Testis (tissue), 2 donors: ENCODE measurements at regions not wholly inside any gene's neighbourhood (a gene's known extent, or its start where the extent isn't known, plus 50 kb on each side); places are given as distances from the start of the nearest gene placed in this dataset.
A peak's percentile ranks its signal among the peaks of the same experiment; 100 is the strongest.

ENCODE experiments used
- DNase-seq: peaks from one replicate; pipeline ENCODE4 v3.0.0-alpha.2; 2019
- H3K27ac ChIP-seq, 2 donors: fragments of 200-600 bp; sonication (generic); one replicate each; pipeline ENCODE4 v1.5.1; 2019
- H3K27me3 ChIP-seq: fragments of 200-600 bp; sonication (generic); one replicate; pipeline ENCODE4 v1.5.1; 2019
- H3K36me3 ChIP-seq: fragments of 200-600 bp; sonication (generic); one replicate; pipeline ENCODE4 v1.5.1; 2017; ENCODE audit warnings: low read depth; ENCODE audit errors: missing control alignments
- H3K4me1 ChIP-seq: fragments of 200-600 bp; sonication (generic); one replicate; pipeline ENCODE4 v1.5.1; 2019
- H3K4me3 ChIP-seq, 2 donors: fragments of 200-600 bp; sonication (generic); one replicate each; pipeline ENCODE4 v1.5.1; 2017 to 2019
- H3K9me3 ChIP-seq: fragments of 200-600 bp; sonication (generic); one replicate; pipeline ENCODE4 v1.5.1; 2017
- POLR2A ChIP-seq: fragments of 450-650 bp; IDR thresholded peaks from one replicate; pipeline ENCODE4 v1.6.1; 2017; ENCODE audit warnings: antibody characterized with exemption, mild to moderate bottlenecking, moderate library complexity
- WGBS, 2 donors: methylation state at CpG; one replicate each; pipeline ENCODE4 v1.1.5; 2018; 5-methylcytosine and 5-hydroxymethylcytosine counted together
- intact Hi-C: fragments of 100-400 bp; cut with DNase I; formaldehyde crosslinking; loops from one replicate; pipeline ENCODE4 v1.15.1; 2023; ENCODE audit warnings: low total_unique reads
- TF ChIP-seq, protein P1 (sequence below), 3 experiments: fragments of 450-650 bp in 2 of 3; fragments of 200-600 bp in 1 of 3; sonication (generic) in 1 of 3; IDR thresholded peaks; one replicate each; pipeline ENCODE4 v1.5.1; 2016 to 2019; ENCODE audit warnings: antibody characterized with exemption in 3 of 3, mild to moderate bottlenecking in 2 of 3, moderate library complexity in 1 of 3

DNA sequence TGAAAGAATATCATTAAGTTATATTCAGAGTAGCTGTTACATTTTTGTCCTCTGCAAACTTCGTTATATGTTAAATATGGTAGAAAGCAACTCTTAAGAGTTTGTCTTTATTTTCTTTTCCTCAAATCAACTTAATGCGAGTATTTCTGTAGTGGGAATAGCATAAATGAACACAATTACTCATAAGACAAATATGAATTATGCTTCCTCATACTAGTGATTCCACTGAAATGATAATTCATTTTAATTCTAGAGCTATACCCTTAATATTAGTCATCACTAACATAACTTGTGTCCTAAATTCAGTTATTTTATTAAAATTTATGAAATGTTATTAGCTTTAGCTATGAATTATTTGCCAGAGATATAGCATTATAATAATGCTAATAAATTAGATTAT is 820.6 kb upstream of the KCND2 start:
- DNase-seq: no peak
- WGBS, 2 donors: 89 to 93% methylated on average over 2 of the region's 2 CpGs
- H3K27ac ChIP-seq: no peak overlapping the region
- H3K36me3 ChIP-seq: no peaks in the 10 kb centered on the region
- H3K27me3 ChIP-seq: no peaks in the 10 kb centered on the region
- intact Hi-C loops: no loop called here
- TF ChIP-seq POLR2A: no peak
- TF ChIP-seq, protein P1, sequence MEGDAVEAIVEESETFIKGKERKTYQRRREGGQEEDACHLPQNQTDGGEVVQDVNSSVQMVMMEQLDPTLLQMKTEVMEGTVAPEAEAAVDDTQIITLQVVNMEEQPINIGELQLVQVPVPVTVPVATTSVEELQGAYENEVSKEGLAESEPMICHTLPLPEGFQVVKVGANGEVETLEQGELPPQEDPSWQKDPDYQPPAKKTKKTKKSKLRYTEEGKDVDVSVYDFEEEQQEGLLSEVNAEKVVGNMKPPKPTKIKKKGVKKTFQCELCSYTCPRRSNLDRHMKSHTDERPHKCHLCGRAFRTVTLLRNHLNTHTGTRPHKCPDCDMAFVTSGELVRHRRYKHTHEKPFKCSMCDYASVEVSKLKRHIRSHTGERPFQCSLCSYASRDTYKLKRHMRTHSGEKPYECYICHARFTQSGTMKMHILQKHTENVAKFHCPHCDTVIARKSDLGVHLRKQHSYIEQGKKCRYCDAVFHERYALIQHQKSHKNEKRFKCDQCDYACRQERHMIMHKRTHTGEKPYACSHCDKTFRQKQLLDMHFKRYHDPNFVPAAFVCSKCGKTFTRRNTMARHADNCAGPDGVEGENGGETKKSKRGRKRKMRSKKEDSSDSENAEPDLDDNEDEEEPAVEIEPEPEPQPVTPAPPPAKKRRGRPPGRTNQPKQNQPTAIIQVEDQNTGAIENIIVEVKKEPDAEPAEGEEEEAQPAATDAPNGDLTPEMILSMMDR (IDR thresholded peaks at IDR 0.05): no peak
- no peak overlapping the region for H3K4me3 ChIP-seq
- H3K4me1 ChIP-seq: no peaks in the 10 kb centered on the region
- no peaks in the 10 kb centered on the region for H3K9me3 ChIP-seq

DNA sequence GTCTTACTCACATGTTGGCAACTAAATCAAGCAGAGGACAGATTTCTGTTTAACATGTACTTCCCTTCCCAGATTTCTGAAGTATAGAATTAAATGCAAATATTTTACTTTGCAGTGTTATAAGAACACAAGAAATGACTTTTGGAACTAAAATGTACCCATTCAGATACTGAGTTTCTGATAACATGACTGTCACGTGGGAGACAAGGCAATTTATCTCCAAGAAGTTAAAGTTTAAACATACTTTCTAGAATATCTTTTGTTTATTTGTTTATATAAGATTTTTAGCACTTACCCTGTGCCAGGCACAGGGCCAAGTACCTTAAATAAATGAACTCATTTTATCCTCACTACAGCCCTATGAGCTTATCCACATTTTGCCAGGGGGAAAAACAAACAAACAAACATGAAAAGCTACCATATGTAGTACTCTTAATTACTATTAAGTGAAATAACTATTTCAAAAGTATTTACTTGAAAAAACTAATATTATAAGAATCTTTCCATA is 807.1 kb upstream of the KCND2 start:
- no peak for TF ChIP-seq POLR2A
- TF ChIP-seq, protein P1 (IDR thresholded peaks at IDR 0.05): no peak
- intact Hi-C loops: no loop called here
- DNase-seq: no peak
- Histone ChIP-seq H3K36me3 (no peaks in the 10 kb centered on the region), H3K4me3 (no peak overlapping the region), H3K27ac (no peak overlapping the region), H3K27me3 (no peaks in the 10 kb centered on the region), H3K9me3 (no peaks in the 10 kb centered on the region), H3K4me1 (no peaks in the 10 kb centered on the region)
- 26 to 28% methylated on average over 1 of the region's 1 CpG for WGBS, 2 donors

DNA sequence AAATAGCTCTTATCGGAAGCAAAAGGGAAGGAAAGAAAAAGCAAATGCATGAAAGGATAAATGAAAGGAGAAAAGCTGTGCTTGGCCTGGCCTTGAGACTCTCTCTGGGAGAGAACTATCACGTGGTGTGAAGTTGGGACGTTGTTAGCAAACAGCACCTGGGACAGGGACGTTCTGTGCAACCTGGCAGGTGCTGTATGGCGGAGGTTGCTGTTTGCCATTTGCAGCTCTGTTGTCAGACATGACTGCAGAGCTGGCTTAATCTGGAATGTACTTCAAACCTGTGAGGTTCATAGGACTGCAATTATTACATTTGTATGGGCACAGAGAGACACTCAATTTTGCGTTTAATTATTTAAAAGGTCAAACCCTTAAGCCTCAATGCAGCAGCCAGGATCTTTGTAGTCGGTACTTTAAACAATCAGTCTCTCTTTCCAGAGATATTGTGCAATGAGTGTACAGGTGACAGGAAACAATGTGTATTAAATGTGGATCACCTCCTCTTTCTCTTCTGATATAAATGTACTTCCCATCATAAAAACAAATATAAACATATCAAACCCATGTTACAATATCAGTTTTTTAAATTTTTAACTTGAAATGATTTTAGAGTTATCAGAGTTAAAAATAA is 800.5 kb upstream of the KCND2 start:
- 23% methylated on average over 7 of the region's 7 CpGs for WGBS, 2 donors
- no peak overlapping the region for H3K27ac ChIP-seq
- H3K36me3 ChIP-seq: no peaks in the 10 kb centered on the region
- intact Hi-C loops: no loop called here
- no peaks in the 10 kb centered on the region for H3K4me1 ChIP-seq
- no peaks in the 10 kb centered on the region for H3K27me3 ChIP-seq
- DNase-seq: no peak
- TF ChIP-seq, protein P1 (IDR thresholded peaks at IDR 0.05): no peak
- TF ChIP-seq POLR2A: no peak
- no peak overlapping the region for H3K4me3 ChIP-seq
- H3K9me3 ChIP-seq: no peaks in the 10 kb centered on the region

DNA sequence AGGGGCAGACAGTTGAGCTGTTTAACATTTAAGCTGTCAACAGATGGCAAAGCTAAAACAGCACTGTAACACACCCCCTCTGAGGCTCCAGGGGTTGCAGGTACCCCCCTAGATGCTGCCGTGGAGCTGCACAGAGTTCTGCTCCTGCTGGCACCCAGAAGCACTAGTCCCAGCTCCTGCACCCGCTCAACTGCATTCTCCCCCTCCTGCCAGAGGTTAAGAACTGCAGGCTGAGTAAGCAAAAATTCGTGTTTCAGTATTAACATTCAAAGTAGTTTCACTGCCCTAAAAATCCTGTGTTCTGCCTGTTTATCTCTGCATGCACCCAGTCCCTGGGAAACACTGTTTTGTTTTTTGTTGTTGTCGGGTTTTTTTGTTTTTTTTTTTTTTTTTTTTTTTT is 790.8 kb upstream of the KCND2 start:
- no peaks in the 10 kb centered on the region for H3K4me1 ChIP-seq
- H3K4me3 ChIP-seq: no peak overlapping the region
- DNase-seq: peak; percentile 36
- no peaks in the 10 kb centered on the region for H3K27me3 ChIP-seq
- H3K27ac ChIP-seq: no peak overlapping the region
- 22 to 36% methylated on average over 4 of the region's 4 CpGs for WGBS, 2 donors
- no peak for TF ChIP-seq POLR2A
- TF ChIP-seq, protein P1 (IDR thresholded peaks at IDR 0.05): peak in 1 of 3 experiments; percentile 21
- H3K9me3 ChIP-seq: no peaks in the 10 kb centered on the region
- H3K36me3 ChIP-seq: no peaks in the 10 kb centered on the region
- intact Hi-C loops: no loop called here

DNA sequence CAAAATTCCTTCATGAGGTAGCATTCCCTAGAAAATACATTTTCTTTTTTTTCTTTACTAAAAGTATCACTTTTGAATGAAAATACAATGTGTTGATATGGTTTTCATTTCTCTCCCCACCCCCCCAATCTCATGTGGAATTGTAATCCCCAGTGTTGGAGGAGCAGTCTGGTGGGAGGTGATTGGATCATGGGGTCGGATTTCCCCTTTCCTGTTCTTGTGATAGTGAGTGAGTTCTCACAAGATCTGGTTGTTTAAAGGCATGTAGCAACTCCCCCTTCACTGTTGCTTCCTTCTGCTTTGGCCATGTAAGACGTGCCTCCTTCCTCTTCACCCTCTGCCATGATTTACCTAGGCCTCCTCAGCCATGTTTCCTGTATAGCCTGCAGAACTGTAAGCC is 790.3 kb upstream of the KCND2 start:
- 55 to 60% methylated on average over 2 of the region's 2 CpGs for WGBS, 2 donors
- H3K36me3 ChIP-seq: no peaks in the 10 kb centered on the region
- no peak for TF ChIP-seq POLR2A
- TF ChIP-seq, protein P1 (IDR thresholded peaks at IDR 0.05): no peak
- intact Hi-C loops: no loop called here
- H3K9me3 ChIP-seq: no peaks in the 10 kb centered on the region
- no peaks in the 10 kb centered on the region for H3K4me1 ChIP-seq
- no peaks in the 10 kb centered on the region for H3K27me3 ChIP-seq
- no peak overlapping the region for H3K4me3 ChIP-seq
- no peak overlapping the region for H3K27ac ChIP-seq
- no peak for DNase-seq
